ENCODE measurements at regions not wholly inside any gene's neighbourhood (a gene's known extent, or its start where the extent isn't known, plus 50 kb on each side); places are given as distances from the start of the nearest gene placed in this dataset.

DNA sequence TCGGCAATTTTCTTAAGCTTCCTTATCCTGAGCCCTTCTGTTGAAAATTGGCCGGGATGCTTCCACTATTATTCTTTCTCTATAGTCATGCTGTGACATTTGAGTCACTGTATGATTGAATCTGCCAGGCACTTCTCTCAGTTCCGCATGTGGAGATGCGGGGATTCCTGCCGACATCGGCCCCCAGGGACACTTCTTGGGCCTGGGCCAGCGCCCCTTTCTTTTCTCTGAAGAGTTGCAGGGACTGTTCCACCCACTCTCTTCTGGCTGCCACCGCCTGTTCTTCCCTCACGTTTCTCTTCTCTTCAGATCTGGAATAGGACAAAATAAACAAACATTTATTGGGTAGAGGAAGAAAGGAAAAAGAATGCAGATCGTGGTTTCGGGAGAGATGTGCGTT lies 310.1 kb downstream of the ETNK1 start:
- TF ChIP-seq POLR2A (IDR thresholded peaks at IDR 0.05) (no peak), CTCF (IDR thresholded peaks at IDR 0.05) (no peak)
- DNase-seq, result no peak
- Histone ChIP-seq H3K4me3 (peak overlapping the region in 1 of 2 donors; percentile 5), H3K36me3 (ENCODE audit: low read depth, missing control alignments) (no peaks in the 10 kb centered on the region), H3K9me3 (no peaks in the 10 kb centered on the region), H3K4me1 (no peaks in the 10 kb centered on the region), H3K27ac (no peak overlapping the region), H3K27me3 (no peaks in the 10 kb centered on the region)
- intact Hi-C loops (cut with DNase I; ENCODE audit: low total_unique reads), result no loop called here
- 47 to 70% methylated on average over 12 of the region's 12 CpGs for WGBS, 2 donors

DNA sequence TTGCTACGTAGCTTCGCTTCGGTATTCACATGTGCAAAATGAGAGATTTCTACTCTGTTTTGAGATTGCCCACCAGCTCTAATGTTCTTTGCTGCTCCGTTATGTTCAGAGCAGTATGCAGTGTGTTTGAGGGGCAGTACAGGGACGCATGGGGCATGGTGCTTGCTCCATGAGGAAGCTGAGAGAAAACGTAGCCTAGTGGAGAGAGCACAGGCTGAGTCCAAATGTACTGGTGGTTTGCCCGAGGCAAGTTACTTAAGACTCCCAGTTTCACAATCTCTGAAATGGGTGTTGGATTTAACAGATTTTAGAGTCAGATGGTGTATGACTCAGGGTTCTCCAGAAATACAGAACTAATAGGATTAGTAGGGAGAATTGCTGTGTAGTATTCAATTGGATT lies 310.5 kb downstream of the ETNK1 start:
- peak overlapping the region in 1 of 2 donors; percentile 5 for H3K4me3 ChIP-seq
- WGBS, 2 donors, result 55 to 70% methylated on average over 7 of the region's 7 CpGs
- H3K27ac ChIP-seq, result no peak overlapping the region
- no peaks in the 10 kb centered on the region for H3K27me3 ChIP-seq
- H3K4me1 ChIP-seq, result no peaks in the 10 kb centered on the region
- no peaks in the 10 kb centered on the region for H3K36me3 ChIP-seq (ENCODE audit: low read depth, missing control alignments)
- intact Hi-C loops (cut with DNase I; ENCODE audit: low total_unique reads), result no loop called here
- no peak for DNase-seq
- H3K9me3 ChIP-seq, result no peaks in the 10 kb centered on the region
- no peak for TF ChIP-seq CTCF (IDR thresholded peaks at IDR 0.05)
- TF ChIP-seq POLR2A (IDR thresholded peaks at IDR 0.05), result no peak

DNA sequence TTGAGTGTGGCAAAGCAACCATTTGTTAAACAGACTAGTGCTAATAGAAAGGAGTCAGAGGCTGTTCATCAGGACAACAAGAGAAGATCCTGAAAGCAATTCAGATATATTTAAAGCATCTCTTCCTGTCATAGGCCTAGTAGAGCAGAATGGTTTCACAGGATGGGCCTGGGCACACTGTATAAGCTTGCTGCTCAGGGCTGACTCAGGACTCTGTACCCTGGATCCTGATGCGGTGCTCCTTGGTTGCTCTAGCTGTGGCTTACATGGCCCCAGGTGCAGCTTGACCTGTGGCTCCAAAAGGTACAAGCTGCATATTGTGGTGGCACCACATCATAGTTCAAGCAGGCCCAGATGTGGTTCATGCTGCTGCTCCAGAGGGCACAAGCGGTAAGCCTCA lies 313.4 kb downstream of the ETNK1 start:
- Histone ChIP-seq H3K36me3 (ENCODE audit: low read depth, missing control alignments) (no peaks in the 10 kb centered on the region), H3K9me3 (no peaks in the 10 kb centered on the region), H3K27ac (no peak overlapping the region), H3K4me1 (no peaks in the 10 kb centered on the region), H3K27me3 (no peaks in the 10 kb centered on the region), H3K4me3 (no peak overlapping the region)
- no peak for TF ChIP-seq POLR2A (IDR thresholded peaks at IDR 0.05)
- no peak for TF ChIP-seq CTCF (IDR thresholded peaks at IDR 0.05)
- intact Hi-C loops (cut with DNase I; ENCODE audit: low total_unique reads), result no loop called here
- WGBS, 2 donors, result 93 to 100% methylated on average over 2 of the region's 2 CpGs
- DNase-seq, result no peak

- intact Hi-C loops (cut with DNase I; ENCODE audit: low total_unique reads), result no loop called here
- no peaks in the 10 kb centered on the region for H3K4me1 ChIP-seq
- no peaks in the 10 kb centered on the region for H3K36me3 ChIP-seq (ENCODE audit: low read depth, missing control alignments)
- H3K9me3 ChIP-seq, result no peaks in the 10 kb centered on the region
- no peak overlapping the region for H3K27ac ChIP-seq
- WGBS, 2 donors, result 86 to 91% methylated on average over 5 of the region's 5 CpGs
- H3K4me3 ChIP-seq, result no peak overlapping the region
- DNase-seq, result no peak
- H3K27me3 ChIP-seq, result no peaks in the 10 kb centered on the region
- TF ChIP-seq CTCF (IDR thresholded peaks at IDR 0.05) (no peak), POLR2A (IDR thresholded peaks at IDR 0.05) (no peak)
These were observed 326.2 kb downstream of the ETNK1 start for GRCh38 chr12:22951206-22951605.

DNA sequence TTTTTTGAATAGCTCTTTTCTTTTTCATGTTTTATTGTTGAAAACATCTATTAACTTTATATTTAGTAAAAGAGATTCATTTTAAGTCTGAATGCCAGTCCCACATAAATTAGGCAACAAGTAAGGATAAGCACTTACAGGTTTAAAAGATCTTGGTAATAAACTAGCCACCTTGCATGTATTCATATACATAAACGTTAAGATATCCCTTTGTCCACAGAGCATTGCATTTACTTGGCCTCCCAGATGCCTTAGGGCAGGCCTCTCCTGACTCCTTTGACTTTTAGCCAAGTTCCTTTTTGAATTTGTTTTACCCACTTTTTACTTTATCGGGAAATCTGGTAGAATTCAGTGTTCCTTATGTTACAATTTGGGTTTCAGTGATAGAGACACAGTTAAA lies 331.7 kb downstream of the ETNK1 start:
- Histone ChIP-seq H3K4me1 (no peaks in the 10 kb centered on the region), H3K27me3 (no peaks in the 10 kb centered on the region), H3K9me3 (no peaks in the 10 kb centered on the region), H3K36me3 (ENCODE audit: low read depth, missing control alignments) (no peaks in the 10 kb centered on the region), H3K27ac (no peak overlapping the region), H3K4me3 (no peak overlapping the region)
- DNase-seq, result no peak
- intact Hi-C loops (cut with DNase I; ENCODE audit: low total_unique reads), result no loop called here
- WGBS, 2 donors, result 62 to 74% methylated on average over 2 of the region's 2 CpGs
- no peak for TF ChIP-seq CTCF (IDR thresholded peaks at IDR 0.05)
- TF ChIP-seq POLR2A (IDR thresholded peaks at IDR 0.05), result no peak

All from testis (tissue), 2 donors.